Adrenal gland (tissue), 9 donors: ENCODE measurements at regions not wholly inside any gene's neighbourhood (a gene's known extent, or its start where the extent isn't known, plus 50 kb on each side); places are given as distances from the start of the nearest gene placed in this dataset.
"Not testable (repeated sequence)": the region's sequence is repeated elsewhere in the genome, so short reads cannot be mapped to it uniquely, and the experiment has no call there.

Experiments used
- DNase-seq, 7 donors: peaks; one replicate each; pipeline ENCODE4 v3.0.0-alpha.2; 2019 to 2020
- H3K27ac ChIP-seq, 5 donors: fragments of 200-600 bp; sonication (generic) in 4 of 5; 1 replicate in 3 of 5; 2 replicates in 2 of 5; pipeline versions ENCODE4 v1.5.1 to v1.8.0; 2016 to 2020; ENCODE audit warnings: mild to moderate bottlenecking in 1 of 5
- H3K27me3 ChIP-seq: fragments of 200-600 bp; 2 replicates; pipeline ENCODE4 v1.8.0; 2021
- H3K36me3 ChIP-seq, 2 donors: fragments of 200-600 bp; replicated peaks in 1 of 2; 1 replicate in 1 of 2; 2 replicates in 1 of 2; pipeline versions ENCODE4 v1.5.1 to v1.8.0; 2018 to 2022
- H3K4me1 ChIP-seq, 2 donors: fragments of 200-600 bp; replicated peaks in 1 of 2; 1 replicate in 1 of 2; 2 replicates in 1 of 2; pipeline versions ENCODE4 v1.5.1 to v1.8.0; 2018 to 2021
- H3K4me3 ChIP-seq, 4 donors: fragments of 200-600 bp; sonication (generic) in 3 of 4; one replicate each; pipeline ENCODE4 v1.5.1; 2016 to 2018
- H3K9me3 ChIP-seq, 3 donors: fragments of 200-600 bp; sonication (generic) in 1 of 3; replicated peaks in 1 of 3; 1 replicate in 2 of 3; 2 replicates in 1 of 3; pipeline versions ENCODE4 v1.5.1 to v1.8.0; 2016 to 2021
- POLR2A ChIP-seq, 2 donors: fragments of 450-650 bp; IDR thresholded peaks; one replicate each; pipeline ENCODE4 v1.6.1; 2017; ENCODE audit warnings: antibody characterized with exemption in 2 of 2, mild to moderate bottlenecking in 2 of 2, moderate library complexity in 1 of 2
- WGBS, 4 donors: extraction: QIAGEN DNeasy Blood & Tissue Kit in 2 of 4; methylation state at CpG; one replicate each; pipeline versions ENCODE4 v1.1.5 to v1.1.7; 2013 to 2017; 5-methylcytosine and 5-hydroxymethylcytosine counted together
- intact Hi-C, 2 donors: fragments of 100-400 bp; cut with DNase I; formaldehyde crosslinking; loops; one replicate each; pipeline versions ENCODE4 v1.14.1 to v1.15.0; 2022 to 2023
- TF ChIP-seq, protein P1 (sequence below), 6 experiments: fragments of 450-650 bp in 4 of 6; fragments of 200-600 bp in 2 of 6; sonication (generic) in 1 of 6; IDR thresholded peaks; 1 replicate in 5 of 6; 2 replicates in 1 of 6; pipeline versions ENCODE4 v1.5.1 to v1.8.0; 2016 to 2021; ENCODE audit warnings: antibody characterized with exemption in 6 of 6, mild to moderate bottlenecking in 2 of 6, moderate library complexity in 1 of 6
- donor health status: healthy with polysubstance abuse.
- donor health status: Bipolar disorder and iron deficiency.
- donor health status: DM: yes; HTN: yes; CAD: no.
- donor health status: DM: no; HTN: no; CAD: no.
- donor health status: DM: no; HTN: no; CAD: no.

DNA sequence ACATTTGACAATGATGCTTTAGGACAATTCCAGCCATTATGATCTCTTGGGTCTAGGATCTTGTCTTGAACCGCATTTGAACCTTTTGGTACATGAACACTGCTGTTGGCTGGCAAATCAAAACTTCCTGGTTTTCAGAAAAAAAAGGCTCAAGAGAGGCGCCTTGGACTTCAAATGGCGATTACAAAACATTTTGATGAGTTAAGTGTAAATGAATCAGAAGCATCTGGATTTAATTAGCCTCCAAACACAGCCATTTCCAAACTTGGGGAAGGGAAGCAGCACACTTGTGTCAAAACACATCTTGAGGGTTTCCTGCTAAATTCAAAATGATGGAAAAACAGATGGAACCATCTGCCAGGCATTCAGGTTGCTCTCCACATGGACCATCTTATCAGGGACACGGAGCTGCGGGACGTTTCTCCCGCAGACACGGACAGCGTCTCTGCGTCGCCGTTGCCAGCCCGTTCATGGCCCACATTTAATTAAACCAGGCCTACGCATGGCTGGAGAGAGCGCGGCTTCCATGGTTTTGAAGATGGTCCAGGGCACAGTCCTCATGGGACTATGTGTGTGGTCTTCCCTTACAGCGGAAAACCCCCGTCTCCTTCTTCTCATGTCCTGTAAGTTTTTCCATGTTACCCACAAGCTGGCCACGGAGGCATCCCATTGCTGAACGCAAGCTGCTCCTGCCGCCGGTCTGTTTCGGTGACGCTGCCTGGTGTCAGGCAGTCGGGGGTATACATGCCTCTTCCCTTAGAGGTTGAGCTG is 55.8 kb upstream of the PTCH1 start:
- intact Hi-C loops: no loop called here
- WGBS, 4 donors: 87 to 89% (median 87%) methylated on average over 24 to 25 of the region's 25 CpGs
- no peak overlapping the region for H3K4me3 ChIP-seq

DNA sequence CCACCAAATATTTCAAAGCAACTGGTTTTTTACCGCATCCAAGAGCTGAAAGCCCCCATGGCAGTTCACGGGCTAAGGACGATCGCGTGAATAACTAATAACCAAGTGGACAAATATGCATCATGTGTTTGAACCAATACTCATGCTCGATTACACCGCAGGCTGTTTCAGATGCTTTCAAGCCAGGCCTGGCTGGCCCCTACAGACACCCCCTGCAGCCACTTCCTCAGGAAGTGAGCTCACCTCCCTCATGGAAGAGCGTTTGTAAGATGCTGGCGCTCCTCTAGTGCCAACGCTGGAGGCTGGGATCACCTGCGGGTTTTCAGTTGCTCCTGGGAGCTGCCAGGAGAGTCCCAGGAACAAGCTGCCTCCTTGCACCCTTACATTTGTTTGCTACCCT is 53.9 kb upstream of the PTCH1 start:
- H3K4me1 ChIP-seq: no peaks in the 10 kb centered on the region
- H3K36me3 ChIP-seq: no peaks in the 10 kb centered on the region
- WGBS, 4 donors: 66 to 84% (median 78%) methylated on average over 8 to 11 of the region's 11 CpGs
- H3K27me3 ChIP-seq: no peaks in the 10 kb centered on the region
- H3K9me3 ChIP-seq: no peaks in the 10 kb centered on the region
- no peak overlapping the region for H3K4me3 ChIP-seq
- no peak for TF ChIP-seq POLR2A (IDR thresholded peaks at IDR 0.05)
- TF ChIP-seq, protein P1, sequence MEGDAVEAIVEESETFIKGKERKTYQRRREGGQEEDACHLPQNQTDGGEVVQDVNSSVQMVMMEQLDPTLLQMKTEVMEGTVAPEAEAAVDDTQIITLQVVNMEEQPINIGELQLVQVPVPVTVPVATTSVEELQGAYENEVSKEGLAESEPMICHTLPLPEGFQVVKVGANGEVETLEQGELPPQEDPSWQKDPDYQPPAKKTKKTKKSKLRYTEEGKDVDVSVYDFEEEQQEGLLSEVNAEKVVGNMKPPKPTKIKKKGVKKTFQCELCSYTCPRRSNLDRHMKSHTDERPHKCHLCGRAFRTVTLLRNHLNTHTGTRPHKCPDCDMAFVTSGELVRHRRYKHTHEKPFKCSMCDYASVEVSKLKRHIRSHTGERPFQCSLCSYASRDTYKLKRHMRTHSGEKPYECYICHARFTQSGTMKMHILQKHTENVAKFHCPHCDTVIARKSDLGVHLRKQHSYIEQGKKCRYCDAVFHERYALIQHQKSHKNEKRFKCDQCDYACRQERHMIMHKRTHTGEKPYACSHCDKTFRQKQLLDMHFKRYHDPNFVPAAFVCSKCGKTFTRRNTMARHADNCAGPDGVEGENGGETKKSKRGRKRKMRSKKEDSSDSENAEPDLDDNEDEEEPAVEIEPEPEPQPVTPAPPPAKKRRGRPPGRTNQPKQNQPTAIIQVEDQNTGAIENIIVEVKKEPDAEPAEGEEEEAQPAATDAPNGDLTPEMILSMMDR (IDR thresholded peaks at IDR 0.05): no peak
- DNase-seq: no peak
- H3K27ac ChIP-seq: no peak overlapping the region
- intact Hi-C loops: no loop called here

More for the DNA sequence above, 55.8 kb upstream of the PTCH1 start:
- H3K27me3 ChIP-seq: no peaks in the 10 kb centered on the region
- H3K36me3 ChIP-seq: no peaks in the 10 kb centered on the region
- H3K9me3 ChIP-seq: no peaks in the 10 kb centered on the region
- no peak overlapping the region for H3K27ac ChIP-seq
- no peaks in the 10 kb centered on the region for H3K4me1 ChIP-seq
- DNase-seq: no peak
- TF ChIP-seq, protein P1 (IDR thresholded peaks at IDR 0.05): no peak
- TF ChIP-seq POLR2A (IDR thresholded peaks at IDR 0.05): no peak

DNA sequence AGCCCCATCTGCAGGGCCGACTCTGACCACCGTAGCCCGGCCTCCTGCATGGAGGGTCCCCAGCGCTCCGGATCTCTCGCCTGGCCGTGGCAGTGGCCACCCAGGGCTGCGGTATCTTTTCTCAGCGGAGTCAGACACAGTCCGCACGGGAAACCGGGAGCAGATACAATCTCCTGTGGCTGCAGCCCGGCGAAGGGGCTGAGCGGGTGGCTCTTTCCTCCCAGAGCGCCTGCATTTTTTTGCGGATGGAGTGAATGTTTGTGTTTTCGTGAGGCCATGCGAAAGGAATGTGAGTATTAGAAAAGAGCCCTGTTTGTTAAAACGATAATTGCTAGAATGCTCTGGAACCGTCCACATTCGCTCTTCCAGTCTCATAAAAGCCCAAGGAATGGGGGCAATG is 53.4 kb upstream of the PTCH1 start:
- no peak for TF ChIP-seq POLR2A (IDR thresholded peaks at IDR 0.05)
- H3K36me3 ChIP-seq: no peaks in the 10 kb centered on the region
- no peaks in the 10 kb centered on the region for H3K4me1 ChIP-seq
- peak overlapping the region in 1 of 4 donors; percentile 34 for H3K4me3 ChIP-seq
- no peaks in the 10 kb centered on the region for H3K9me3 ChIP-seq
- intact Hi-C loops: no loop called here
- no peak for DNase-seq
- H3K27me3 ChIP-seq: no peaks in the 10 kb centered on the region
- 45 to 54% (median 47%) methylated on average over 16 to 22 of the region's 22 CpGs for whole genome bisulfite sequencing, 4 donors
- no peak overlapping the region for H3K27ac ChIP-seq

DNA sequence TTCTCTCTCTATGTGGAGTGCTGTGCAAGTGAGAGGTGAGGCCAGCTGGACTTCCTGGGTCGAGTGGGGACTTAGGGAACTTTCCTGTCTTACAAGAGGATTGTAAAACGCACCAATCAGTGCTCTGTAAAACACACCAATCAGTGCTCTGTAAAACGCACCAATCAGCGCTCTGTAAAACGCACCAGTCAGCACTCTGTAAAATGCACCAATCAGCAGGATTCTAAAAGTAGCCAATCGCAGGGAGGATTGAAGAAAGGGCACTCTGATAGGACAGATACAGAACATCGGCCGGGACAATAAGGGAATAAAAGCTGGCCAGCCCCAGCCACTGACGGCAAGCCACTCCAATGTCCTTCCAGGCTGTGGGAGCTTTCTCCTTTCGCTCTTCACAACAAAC is 52.0 kb upstream of the PTCH1 start:
- DNase-seq, intact Hi-C loops, H3K27me3 ChIP-seq, H3K4me1 ChIP-seq, H3K36me3 ChIP-seq, H3K27ac ChIP-seq, H3K9me3 ChIP-seq, H3K4me3 ChIP-seq: not testable (repeated sequence)
- WGBS, 4 donors: 86 to 92% (median 91%) methylated on average over 10 of the region's 10 CpGs
